Endodermal cell (in vitro differentiated cells): ENCODE measurements at regions not wholly inside any gene's neighbourhood (a gene's known extent, or its start where the extent isn't known, plus 50 kb on each side); places are given as distances from the start of the nearest gene placed in this dataset.

Experiments used
- DNase-seq: peaks from one replicate; pipeline ENCODE4 v3.0.0-alpha.2; 2017
- H3K27ac ChIP-seq: 2 replicates; pipeline ENCODE4 v1.5.1; 2013; ENCODE audit warnings: mild to moderate bottlenecking, low read depth, low read length, moderate library complexity
- H3K27me3 ChIP-seq: 2 replicates; pipeline ENCODE4 v1.6.1; 2013; ENCODE audit warnings: mild to moderate bottlenecking, low read length, moderate library complexity; ENCODE audit not compliant: insufficient read depth, control insufficient read depth, poor library complexity, severe bottlenecking
- H3K36me3 ChIP-seq: 2 replicates; pipeline ENCODE4 v1.7.0; 2013; ENCODE audit warnings: mild to moderate bottlenecking, low read length, moderate library complexity; ENCODE audit not compliant: control insufficient read depth, insufficient read depth
- H3K4me1 ChIP-seq: one replicate; pipeline ENCODE4 v1.7.0; 2013; ENCODE audit warnings: low read length; ENCODE audit not compliant: control insufficient read depth, insufficient read depth
- H3K4me3 ChIP-seq: 2 replicates; pipeline ENCODE4 v1.5.1; 2013; ENCODE audit warnings: mild to moderate bottlenecking, low read length, moderate library complexity
- H3K9ac ChIP-seq: 2 replicates; pipeline ENCODE4 v1.6.1; 2013; ENCODE audit warnings: mild to moderate bottlenecking, low read length, moderate library complexity; ENCODE audit not compliant: poor library complexity, severe bottlenecking; ENCODE audit errors: extremely low read depth
- H3K9me3 ChIP-seq: 2 replicates; pipeline ENCODE4 v1.6.1; 2013; ENCODE audit warnings: mild to moderate bottlenecking, low read length, moderate library complexity; ENCODE audit not compliant: control insufficient read depth
- H3K27ac Mint-ChIP-seq: 2 replicates; pipeline ENCODE4 v1.8.0; 2020; ENCODE audit warnings: mixed read lengths
- H3K27me3 Mint-ChIP-seq: 2 replicates; pipeline ENCODE4 v1.8.0; 2021; ENCODE audit warnings: mild to moderate bottlenecking, mixed read lengths; ENCODE audit not compliant: insufficient read depth
- H3K36me3 Mint-ChIP-seq: 2 replicates; pipeline ENCODE4 v1.8.0; 2020; ENCODE audit warnings: low read depth, mixed read lengths
- H3K4me1 Mint-ChIP-seq: 2 replicates; pipeline ENCODE4 v1.8.0; 2020; ENCODE audit warnings: mixed read lengths
- H3K4me3 Mint-ChIP-seq: 2 replicates; pipeline ENCODE4 v1.8.0; 2020; ENCODE audit warnings: mild to moderate bottlenecking, moderate library complexity, mixed read lengths
- H3K9me3 Mint-ChIP-seq: 2 replicates; pipeline ENCODE4 v1.8.0; 2020; ENCODE audit warnings: mild to moderate bottlenecking, mixed read lengths
- CTCF ChIP-seq: fragments of 200-600 bp; sonication (generic); conservative IDR thresholded peaks from 2 replicates; pipeline ENCODE4 v1.5.0; 2021; ENCODE audit warnings: antibody characterized with exemption, mild to moderate bottlenecking
- WGBS, 2 experiments: methylation state at CpG; one replicate each; pipeline versions ENCODE4 v1.1.5 to v1.1.7; 2013; ENCODE audit warnings: missing lambda C conversion rate in 2 of 2, mixed read lengths in 1 of 2; ENCODE audit not compliant: insufficient coverage in 1 of 2, insufficient read length in 1 of 2; 5-methylcytosine and 5-hydroxymethylcytosine counted together

DNA sequence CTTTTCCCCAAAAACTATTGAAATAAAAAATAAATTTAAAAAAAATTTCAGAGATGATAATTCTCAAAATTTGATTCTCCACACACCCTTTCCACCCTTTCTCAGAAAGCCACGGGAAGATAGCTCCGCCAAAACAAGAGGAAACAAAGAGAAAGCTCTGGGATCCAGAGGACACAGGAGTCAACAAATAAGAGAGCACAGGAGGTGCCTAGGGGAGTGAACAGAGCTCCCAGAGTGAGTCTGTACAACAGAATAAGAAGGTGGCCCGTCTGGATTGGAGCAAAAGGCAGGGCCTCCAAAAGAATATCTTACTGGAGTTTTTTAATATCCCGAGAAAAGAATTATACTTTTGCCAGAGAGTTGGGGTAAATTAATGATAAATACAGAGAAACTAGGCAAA is 96.3 kb upstream of the DRD2 start:
- Histone ChIP-seq H3K27me3 (peaks cover 5% of the 10 kb centered on the region), H3K4me3 (no peak overlapping the region), H3K36me3 (no peaks in the 10 kb centered on the region), H3K4me1 (no peaks in the 10 kb centered on the region), H3K9me3 (no peaks in the 10 kb centered on the region), H3K27ac (no peak overlapping the region), H3K9ac (no peak overlapping the region)
- DNase-seq, result peak; percentile 36
- 43 to 67% methylated on average over 4 of the region's 4 CpGs for WGBS, 2 experiments
- no peak overlapping the region for H3K27ac Mint-ChIP-seq
- no peaks in the 10 kb centered on the region for H3K27me3 Mint-ChIP-seq
- peaks cover 22% of the 10 kb centered on the region for H3K4me1 Mint-ChIP-seq
- H3K9me3 Mint-ChIP-seq, result no peaks in the 10 kb centered on the region
- no peak overlapping the region for H3K4me3 Mint-ChIP-seq
- no peaks in the 10 kb centered on the region for H3K36me3 Mint-ChIP-seq
- no peak for TF ChIP-seq CTCF

DNA sequence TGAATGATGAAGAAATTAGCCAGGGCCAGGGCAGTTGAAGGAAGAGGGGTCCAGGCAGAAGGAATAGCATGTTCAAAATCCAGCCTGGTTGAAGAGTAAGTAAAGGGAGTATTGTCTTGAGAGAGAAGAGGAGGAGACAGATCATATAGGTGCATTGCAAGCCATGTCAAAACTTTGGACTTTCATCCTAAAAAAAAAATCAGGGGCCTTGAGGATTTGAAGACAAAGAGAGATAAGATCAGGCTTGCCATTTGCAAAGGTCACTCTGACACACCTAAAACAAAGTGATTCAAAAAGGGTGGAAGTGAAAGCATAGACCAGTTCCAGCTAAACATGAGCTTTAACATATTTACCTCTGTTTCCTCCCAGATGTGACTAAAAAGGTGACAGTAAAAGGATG is 95.7 kb upstream of the DRD2 start:
- Histone ChIP-seq H3K4me1 (no peaks in the 10 kb centered on the region), H3K36me3 (no peaks in the 10 kb centered on the region), H3K27me3 (no peaks in the 10 kb centered on the region), H3K27ac (no peak overlapping the region), H3K9me3 (no peaks in the 10 kb centered on the region), H3K4me3 (no peak overlapping the region), H3K9ac (no peak overlapping the region)
- Mint-ChIP-seq H3K27me3 (no peaks in the 10 kb centered on the region), H3K36me3 (no peaks in the 10 kb centered on the region), H3K4me3 (no peak overlapping the region), H3K27ac (no peak overlapping the region), H3K9me3 (no peaks in the 10 kb centered on the region), H3K4me1 (peaks cover 22% of the 10 kb centered on the region)
- no peak for TF ChIP-seq CTCF
- DNase-seq, result peak; percentile 6

DNA sequence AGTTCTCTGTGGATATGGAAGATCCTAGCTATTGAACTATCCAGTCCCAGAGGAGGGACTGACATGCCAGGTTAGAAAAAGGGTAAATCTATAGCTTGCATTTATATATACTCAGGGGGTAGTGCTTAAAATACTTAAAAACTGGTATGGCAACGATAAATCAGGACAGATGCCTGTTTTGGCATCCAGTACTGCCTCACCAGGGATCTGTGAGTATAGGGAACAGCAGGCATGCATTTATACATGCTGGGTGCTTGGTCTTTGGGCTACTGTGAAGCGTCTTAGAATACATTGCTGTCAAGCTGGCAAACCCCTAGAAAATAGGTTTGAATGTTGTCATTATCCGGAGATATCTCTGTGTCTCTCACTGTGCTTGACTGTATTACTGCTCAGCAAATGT is 94.2 kb upstream of the DRD2 start:
- Histone ChIP-seq H3K27ac (no peak overlapping the region), H3K36me3 (no peaks in the 10 kb centered on the region), H3K27me3 (no peaks in the 10 kb centered on the region), H3K4me1 (peaks cover 2% of the 10 kb centered on the region), H3K9me3 (no peaks in the 10 kb centered on the region), H3K9ac (no peak overlapping the region), H3K4me3 (no peak overlapping the region)
- Mint-ChIP-seq H3K4me3 (no peak overlapping the region), H3K9me3 (no peaks in the 10 kb centered on the region), H3K27me3 (no peaks in the 10 kb centered on the region), H3K4me1 (peaks cover 29% of the 10 kb centered on the region), H3K36me3 (no peaks in the 10 kb centered on the region), H3K27ac (no peak overlapping the region)
- no peak for TF ChIP-seq CTCF
- WGBS, 2 experiments, result 88 to 95% methylated on average over 3 of the region's 3 CpGs
- DNase-seq, result peak; percentile 21
